Fibroblast of lung (primary cell): ENCODE measurements at regions not wholly inside any gene's neighbourhood (a gene's known extent, or its start where the extent isn't known, plus 50 kb on each side); places are given as distances from the start of the nearest gene placed in this dataset.

Source experiments
- CTCF ChIP-seq, 2 donors: IDR thresholded peaks in 1 of 2; conservative IDR thresholded peaks in 1 of 2; 1 replicate in 1 of 2; 2 replicates in 1 of 2; pipeline ENCODE4 v1.5.1; 2011 to 2012; ENCODE audit warnings: low read length in 2 of 2, control low read depth in 1 of 2, inconsistent platforms in 1 of 2, low read depth in 1 of 2, mild to moderate bottlenecking in 1 of 2
- EZH2 ChIP-seq: IDR thresholded peaks from 2 replicates; pipeline ENCODE4 v1.5.1; 2012; ENCODE audit warnings: low read length, control low read depth, mild to moderate bottlenecking; ENCODE audit errors: missing control alignments

- TF ChIP-seq CTCF (conservative IDR thresholded peaks at IDR 0.05 in 1 of 2, IDR thresholded peaks at IDR 0.05 in 1 of 2; ENCODE audit: low read depth in 1 of 2, low read length in 2 of 2): no peak
- TF ChIP-seq EZH2: no peak
Observed at GRCh38 chr21:31526040-31526439, 133.5 kb upstream of the SOD1 start.
